ENCODE measurements at regions not wholly inside any gene's neighbourhood (a gene's known extent, or its start where the extent isn't known, plus 50 kb on each side); places are given as distances from the start of the nearest gene placed in this dataset.

DNA sequence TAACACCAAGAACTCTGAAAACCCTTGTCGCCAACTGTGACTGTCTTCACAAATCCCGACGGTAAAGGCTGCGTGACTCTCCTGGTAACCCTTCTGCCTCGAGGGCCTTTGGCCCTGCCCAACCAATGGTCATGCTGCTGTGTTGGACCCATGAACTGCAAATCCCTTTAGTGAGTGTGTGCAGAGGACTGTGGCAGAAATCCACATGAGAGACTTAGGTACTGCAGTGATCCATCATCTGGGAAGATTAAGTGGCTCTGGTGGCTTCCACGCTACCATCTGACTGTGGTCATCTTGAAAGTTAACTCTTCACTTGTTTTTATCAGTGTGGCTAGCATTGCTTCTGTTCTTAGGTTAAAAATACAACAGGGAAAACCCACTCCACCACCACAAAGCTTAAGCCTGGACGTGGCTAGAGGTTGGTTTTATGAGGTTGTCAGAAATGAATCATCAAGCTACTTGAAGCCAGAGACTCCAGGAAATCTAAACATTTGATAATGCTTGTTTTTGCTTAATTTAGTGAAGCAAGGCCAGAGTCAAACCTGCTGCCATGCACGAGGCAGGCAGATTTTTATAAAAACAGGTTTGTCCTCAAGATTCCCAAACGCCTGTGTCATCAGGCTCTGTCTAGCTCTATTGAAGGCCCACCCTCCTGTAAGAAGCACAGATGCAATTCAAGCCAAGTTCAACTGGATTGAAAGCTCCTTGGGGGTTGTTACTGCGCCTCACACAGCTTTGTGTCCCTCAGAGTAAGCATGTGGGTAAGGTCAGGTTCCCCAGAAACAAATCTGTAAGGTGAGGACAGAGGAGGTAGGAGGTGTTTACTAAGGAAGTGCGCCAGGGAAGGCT lies 52.7 kb upstream of the ERCC6L2 start:
- no peak overlapping the region for H3K4me3 ChIP-seq
- no peak overlapping the region for H3K27ac ChIP-seq
- H3K27me3 ChIP-seq = no peaks in the 10 kb centered on the region
- H3K36me3 ChIP-seq (ENCODE audit: low read depth, missing control alignments) = no peaks in the 10 kb centered on the region
- no peak for DNase-seq
- TF ChIP-seq, protein P1, sequence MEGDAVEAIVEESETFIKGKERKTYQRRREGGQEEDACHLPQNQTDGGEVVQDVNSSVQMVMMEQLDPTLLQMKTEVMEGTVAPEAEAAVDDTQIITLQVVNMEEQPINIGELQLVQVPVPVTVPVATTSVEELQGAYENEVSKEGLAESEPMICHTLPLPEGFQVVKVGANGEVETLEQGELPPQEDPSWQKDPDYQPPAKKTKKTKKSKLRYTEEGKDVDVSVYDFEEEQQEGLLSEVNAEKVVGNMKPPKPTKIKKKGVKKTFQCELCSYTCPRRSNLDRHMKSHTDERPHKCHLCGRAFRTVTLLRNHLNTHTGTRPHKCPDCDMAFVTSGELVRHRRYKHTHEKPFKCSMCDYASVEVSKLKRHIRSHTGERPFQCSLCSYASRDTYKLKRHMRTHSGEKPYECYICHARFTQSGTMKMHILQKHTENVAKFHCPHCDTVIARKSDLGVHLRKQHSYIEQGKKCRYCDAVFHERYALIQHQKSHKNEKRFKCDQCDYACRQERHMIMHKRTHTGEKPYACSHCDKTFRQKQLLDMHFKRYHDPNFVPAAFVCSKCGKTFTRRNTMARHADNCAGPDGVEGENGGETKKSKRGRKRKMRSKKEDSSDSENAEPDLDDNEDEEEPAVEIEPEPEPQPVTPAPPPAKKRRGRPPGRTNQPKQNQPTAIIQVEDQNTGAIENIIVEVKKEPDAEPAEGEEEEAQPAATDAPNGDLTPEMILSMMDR (IDR thresholded peaks at IDR 0.05) = no peak
- no peak for TF ChIP-seq POLR2A (IDR thresholded peaks at IDR 0.05)
- 82 to 84% methylated on average over 11 of the region's 11 CpGs for WGBS, 2 donors
- intact Hi-C loops (cut with DNase I; ENCODE audit: low total_unique reads) = no loop called here
- no peaks in the 10 kb centered on the region for H3K4me1 ChIP-seq
- no peaks in the 10 kb centered on the region for H3K9me3 ChIP-seq

DNA sequence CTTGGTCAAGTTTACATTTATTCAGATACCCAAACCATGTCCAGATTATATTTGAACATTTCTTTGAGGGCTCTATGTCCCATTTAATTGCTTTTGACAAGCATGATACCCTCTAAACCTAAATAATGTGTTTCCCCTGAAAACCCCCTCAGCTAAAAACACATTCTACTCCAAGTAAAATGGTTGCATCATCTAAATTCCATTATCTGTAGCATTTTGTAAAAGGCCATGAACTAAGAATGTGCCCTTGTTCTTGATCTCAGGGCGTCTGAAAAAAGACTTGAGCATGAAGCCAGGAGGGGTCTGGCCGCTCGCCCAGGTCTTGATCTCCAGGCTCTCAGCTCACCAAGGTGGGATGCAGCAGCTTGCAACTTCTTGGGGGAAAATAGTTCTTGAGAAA lies 53.5 kb upstream of the ERCC6L2 start:
- WGBS, 2 donors = 57 to 63% methylated on average over 3 of the region's 3 CpGs
- H3K36me3 ChIP-seq (ENCODE audit: low read depth, missing control alignments) = no peaks in the 10 kb centered on the region
- intact Hi-C loops (cut with DNase I; ENCODE audit: low total_unique reads) = no loop called here
- no peak overlapping the region for H3K27ac ChIP-seq
- DNase-seq = no peak
- peaks cover 5% of the 10 kb centered on the region for H3K4me1 ChIP-seq
- no peaks in the 10 kb centered on the region for H3K27me3 ChIP-seq
- no peaks in the 10 kb centered on the region for H3K9me3 ChIP-seq
- no peak overlapping the region for H3K4me3 ChIP-seq
- TF ChIP-seq POLR2A (IDR thresholded peaks at IDR 0.05) = no peak
- TF ChIP-seq, protein P1 (IDR thresholded peaks at IDR 0.05) = no peak

DNA sequence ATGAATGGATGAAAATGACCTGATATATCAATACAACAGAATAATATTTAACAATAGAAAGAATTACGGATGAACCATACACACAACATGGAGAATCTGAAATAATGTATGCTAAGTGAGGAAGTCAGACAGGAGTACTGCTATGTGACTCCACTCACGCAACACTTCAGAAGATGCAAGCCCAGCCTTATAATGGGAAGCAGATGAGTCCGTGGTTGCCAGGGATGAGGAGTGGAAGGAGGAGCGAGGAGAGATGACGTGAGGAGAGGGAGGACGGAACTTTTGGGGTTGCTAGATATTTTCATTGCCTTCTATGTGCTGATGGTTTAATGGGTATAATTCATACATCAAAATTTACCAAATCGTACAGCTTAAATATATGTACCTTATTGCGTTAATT lies 55.4 kb upstream of the ERCC6L2 start:
- no peak for DNase-seq
- intact Hi-C loops (cut with DNase I; ENCODE audit: low total_unique reads) = no loop called here
- 87 to 90% methylated on average over 8 of the region's 8 CpGs for WGBS, 2 donors
- Histone ChIP-seq H3K27ac (no peak overlapping the region), H3K27me3 (no peaks in the 10 kb centered on the region), H3K36me3 (ENCODE audit: low read depth, missing control alignments) (no peaks in the 10 kb centered on the region), H3K9me3 (no peaks in the 10 kb centered on the region), H3K4me1 (peaks cover 10% of the 10 kb centered on the region), H3K4me3 (no peak overlapping the region)
- TF ChIP-seq POLR2A (IDR thresholded peaks at IDR 0.05) = no peak
- TF ChIP-seq, protein P1 (IDR thresholded peaks at IDR 0.05) = no peak

DNA sequence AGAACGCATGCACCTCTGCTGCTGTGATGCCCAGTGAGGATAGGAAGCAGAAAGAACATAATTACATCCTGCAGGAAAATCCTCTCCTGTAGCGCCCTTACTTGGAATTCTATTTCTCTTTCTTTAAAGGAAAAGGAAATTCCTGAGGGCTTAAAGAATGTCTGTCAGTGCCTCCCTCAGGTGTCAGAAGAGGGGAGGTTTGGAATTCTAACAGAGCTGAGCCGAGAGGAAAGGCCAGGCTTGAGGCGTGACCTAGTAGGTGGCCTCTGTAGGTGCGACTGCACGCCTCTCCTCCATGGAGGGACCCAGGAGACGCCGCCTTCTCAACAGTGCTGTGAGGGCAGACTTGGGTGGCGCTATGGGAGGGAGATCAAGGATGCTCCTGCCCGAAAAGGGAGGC lies 55.9 kb upstream of the ERCC6L2 start:
- Histone ChIP-seq H3K9me3 (no peaks in the 10 kb centered on the region), H3K4me3 (no peak overlapping the region), H3K36me3 (ENCODE audit: low read depth, missing control alignments) (no peaks in the 10 kb centered on the region), H3K4me1 (peaks cover 10% of the 10 kb centered on the region), H3K27ac (no peak overlapping the region), H3K27me3 (no peaks in the 10 kb centered on the region)
- TF ChIP-seq, protein P1 (IDR thresholded peaks at IDR 0.05) = no peak
- TF ChIP-seq POLR2A (IDR thresholded peaks at IDR 0.05) = no peak
- intact Hi-C loops (cut with DNase I; ENCODE audit: low total_unique reads) = no loop called here
- 72 to 89% methylated on average over 10 of the region's 10 CpGs for WGBS, 2 donors
- no peak for DNase-seq

DNA sequence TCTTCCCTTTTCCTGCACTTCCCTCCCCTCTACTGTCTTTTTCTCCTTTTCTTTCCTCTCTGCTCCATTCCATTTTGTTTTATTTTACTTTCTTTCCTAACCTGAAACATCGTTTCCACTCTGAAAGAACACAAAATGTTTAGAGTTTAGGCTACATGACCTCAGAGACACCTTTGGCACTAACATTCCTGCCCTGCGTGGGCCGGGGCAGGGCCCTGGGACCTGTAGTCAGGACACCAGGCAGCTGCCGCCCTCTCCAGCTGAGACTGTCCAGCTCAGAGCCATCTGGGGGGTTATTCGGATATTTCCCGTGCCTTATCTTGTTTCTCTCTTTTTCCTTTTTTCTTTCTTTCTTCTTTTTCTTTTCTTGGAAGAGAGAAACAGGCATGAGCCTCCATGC lies 58.3 kb upstream of the ERCC6L2 start:
- intact Hi-C loops (cut with DNase I; ENCODE audit: low total_unique reads) = no loop called here
- Histone ChIP-seq H3K4me3 (no peak overlapping the region), H3K36me3 (ENCODE audit: low read depth, missing control alignments) (no peaks in the 10 kb centered on the region), H3K27me3 (no peaks in the 10 kb centered on the region), H3K27ac (peak overlapping the region in 1 of 2 donors; percentile 72), H3K4me1 (peaks cover 10% of the 10 kb centered on the region), H3K9me3 (no peaks in the 10 kb centered on the region)
- TF ChIP-seq POLR2A (IDR thresholded peaks at IDR 0.05) = no peak
- TF ChIP-seq, protein P1 (IDR thresholded peaks at IDR 0.05) = no peak
- 46 to 54% methylated on average over 6 of the region's 6 CpGs for WGBS, 2 donors
- no peak for DNase-seq

Measured in testis (tissue), 2 donors.